HCT116 (cell line): ENCODE measurements at regions not wholly inside any gene's neighbourhood (a gene's known extent, or its start where the extent isn't known, plus 50 kb on each side); places are given as distances from the start of the nearest gene placed in this dataset.

Experiments
- ATF3 ChIP-seq: IDR thresholded peaks from 2 replicates; pipeline ENCODE4 v1.6.1; 2012
- CTCF ChIP-seq, 3 experiments: fragments of 200-600 bp in 1 of 3; sonication (generic) in 1 of 3; IDR thresholded peaks in 2 of 3; conservative IDR thresholded peaks in 1 of 3; 2 replicates each; pipeline ENCODE4 v1.5.1; 2012 to 2017; ENCODE audit warnings: low read depth in 2 of 3, low read length in 2 of 3, antibody characterized with exemption in 1 of 3, borderline replicate concordance in 1 of 3, control low read depth in 1 of 3, mild to moderate bottlenecking in 1 of 3, mixed read lengths in 1 of 3, mixed run types in 1 of 3, moderate library complexity in 1 of 3; ENCODE audit not compliant: insufficient read depth in 1 of 3
- EZH2 ChIP-seq: fragments of 200-600 bp; sonication (generic); IDR thresholded peaks from 2 replicates; pipeline ENCODE4 v1.6.1; 2017; ENCODE audit warnings: antibody characterized with exemption, mixed run types
- JUND ChIP-seq: IDR thresholded peaks from 2 replicates; pipeline ENCODE4 v1.6.1; 2012
- MAX ChIP-seq: IDR thresholded peaks from 2 replicates; pipeline ENCODE4 v1.6.1; 2012
- POLR2A ChIP-seq: IDR thresholded peaks from 2 replicates; pipeline ENCODE4 v1.7.0; 2011; ENCODE audit warnings: borderline replicate concordance; ENCODE audit not compliant: insufficient read depth, insufficient read length; ENCODE audit errors: extremely low read depth
- POLR2AphosphoS5 ChIP-seq: IDR thresholded peaks from 2 replicates; pipeline ENCODE4 v1.6.1; 2011; ENCODE audit warnings: mild to moderate bottlenecking, low read depth, low read length, moderate library complexity
- RAD21 ChIP-seq: IDR thresholded peaks from 2 replicates; pipeline ENCODE4 v1.6.1; 2012; ENCODE audit warnings: low read depth, mild to moderate bottlenecking
- REST ChIP-seq: IDR thresholded peaks from 2 replicates; pipeline ENCODE4 v1.6.1; 2012; ENCODE audit warnings: low read depth
- SIN3A ChIP-seq: IDR thresholded peaks from 2 replicates; pipeline ENCODE4 v1.6.1; 2012; ENCODE audit warnings: low read depth
- SP1 ChIP-seq: IDR thresholded peaks from 2 replicates; pipeline ENCODE4 v1.6.1; 2012; ENCODE audit warnings: low read depth
- YY1 ChIP-seq: IDR thresholded peaks from 2 replicates; pipeline ENCODE4 v1.6.1; 2011; ENCODE audit warnings: low read length, low read depth, moderate library complexity, mild to moderate bottlenecking; ENCODE audit not compliant: insufficient replicate concordance; ENCODE audit errors: extremely low read depth
- ZBTB33 ChIP-seq: IDR thresholded peaks from 2 replicates; pipeline ENCODE4 v1.6.1; 2011; ENCODE audit warnings: mild to moderate bottlenecking, low read length, moderate library complexity; ENCODE audit not compliant: insufficient replicate concordance; ENCODE audit errors: extremely low read depth
- ZFX ChIP-seq: fragments of 450-650 bp; IDR thresholded peaks from 2 replicates; pipeline ENCODE4 v1.6.1; 2017

GRCh38 chr6:108748959-108749358 is 99.3 kb upstream of the ARMC2 start:
- TF ChIP-seq POLR2A (no peak), CTCF (IDR thresholded peaks at IDR 0.05 in 2 of 3, conservative IDR thresholded peaks at IDR 0.05 in 1 of 3; ENCODE audit: borderline replicate concordance in 1 of 3, insufficient read depth in 1 of 3, low read depth in 2 of 3, low read length in 2 of 3) (no peak), ZBTB33 (no peak), MAX (no peak), EZH2 (no peak), SIN3A (no peak), ATF3 (no peak), REST (no peak), ZFX (no peak), YY1 (no peak), JUND (no peak), SP1 (no peak), POLR2AphosphoS5 (no peak), RAD21 (no peak)
